ENCODE measurements at regions not wholly inside any gene's neighbourhood (a gene's known extent, or its start where the extent isn't known, plus 50 kb on each side); places are given as distances from the start of the nearest gene placed in this dataset.

DNA sequence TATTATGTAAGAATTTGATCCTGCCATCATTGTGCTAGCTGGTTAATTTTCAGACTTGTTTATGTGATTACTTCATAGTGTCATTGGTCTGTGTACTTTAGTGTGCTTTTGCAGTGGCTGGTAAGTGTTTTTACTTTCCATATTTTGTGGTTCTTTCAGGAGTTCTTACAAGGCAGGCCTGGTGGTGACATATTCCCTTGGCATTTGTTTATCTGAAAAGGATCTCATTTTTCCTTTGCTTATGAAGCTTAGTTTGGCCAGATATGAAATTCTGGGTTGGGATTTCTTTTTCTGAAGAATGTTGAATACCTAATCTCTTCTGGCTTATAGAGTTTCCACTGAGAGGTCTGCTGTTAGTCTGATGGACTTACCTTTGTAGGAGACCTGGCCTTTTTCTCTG is 72.8 kb upstream of the MC4R start:
- H3K27me3 ChIP-seq (ENCODE audit: control insufficient read depth in 1 of 2, insufficient read depth in 2 of 2, low read length in 2 of 2): no peaks in the 10 kb centered on the region
- no peak overlapping the region for H3K27ac ChIP-seq (ENCODE audit: low read depth, low read length)
- no peaks in the 10 kb centered on the region for H3K36me3 ChIP-seq (ENCODE audit: control insufficient read depth in 1 of 2, insufficient read depth in 2 of 2, low read length in 2 of 2)
- H3K4me3 ChIP-seq (ENCODE audit: low read depth in 1 of 2, low read length in 2 of 2): no peak overlapping the region
- no peaks in the 10 kb centered on the region for H3K9me3 ChIP-seq (ENCODE audit: control insufficient read depth in 1 of 2, low read length in 2 of 2)
- H3K4me1 ChIP-seq (ENCODE audit: control insufficient read depth in 1 of 2, insufficient read depth in 2 of 2, low read length in 2 of 2): no peaks in the 10 kb centered on the region
- H3K9ac ChIP-seq (ENCODE audit: low read depth in 1 of 2, low read length in 2 of 2): no peak overlapping the region

DNA sequence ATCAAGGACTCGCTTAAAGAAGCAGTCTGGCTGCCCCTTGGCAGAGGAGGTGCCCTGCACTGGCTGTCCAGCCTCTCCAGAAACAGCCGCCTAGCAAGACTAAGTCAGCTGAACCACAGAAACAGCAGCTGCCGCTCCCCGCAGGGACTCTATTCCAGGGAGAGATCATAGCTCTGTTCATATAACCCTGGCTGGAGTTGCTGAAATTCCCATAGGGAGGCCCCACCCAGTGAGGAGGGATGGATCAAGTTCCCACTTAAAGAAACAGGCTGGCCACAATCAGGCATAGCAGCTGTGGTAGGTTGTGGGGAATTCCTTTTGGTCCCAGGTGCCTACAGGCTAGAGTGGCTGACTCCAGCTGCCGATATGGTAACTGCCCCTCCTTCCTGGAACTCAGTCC is 74.2 kb upstream of the MC4R start:
- Histone ChIP-seq H3K9ac (ENCODE audit: low read depth in 1 of 2, low read length in 2 of 2) (no peak overlapping the region), H3K27ac (ENCODE audit: low read depth, low read length) (no peak overlapping the region), H3K27me3 (ENCODE audit: control insufficient read depth in 1 of 2, insufficient read depth in 2 of 2, low read length in 2 of 2) (no peaks in the 10 kb centered on the region), H3K4me3 (ENCODE audit: low read depth in 1 of 2, low read length in 2 of 2) (no peak overlapping the region), H3K36me3 (ENCODE audit: control insufficient read depth in 1 of 2, insufficient read depth in 2 of 2, low read length in 2 of 2) (no peaks in the 10 kb centered on the region), H3K4me1 (ENCODE audit: control insufficient read depth in 1 of 2, insufficient read depth in 2 of 2, low read length in 2 of 2) (no peaks in the 10 kb centered on the region), H3K9me3 (ENCODE audit: control insufficient read depth in 1 of 2, low read length in 2 of 2) (no peaks in the 10 kb centered on the region)

GRCh38 chr18:60448487-60449267 is 76.1 kb upstream of the MC4R start:
- Histone ChIP-seq H3K4me3 (ENCODE audit: low read depth in 1 of 2, low read length in 2 of 2) (no peak overlapping the region), H3K27me3 (ENCODE audit: control insufficient read depth in 1 of 2, insufficient read depth in 2 of 2, low read length in 2 of 2) (no peaks in the 10 kb centered on the region), H3K4me1 (ENCODE audit: control insufficient read depth in 1 of 2, insufficient read depth in 2 of 2, low read length in 2 of 2) (no peaks in the 10 kb centered on the region), H3K9ac (ENCODE audit: low read depth in 1 of 2, low read length in 2 of 2) (no peak overlapping the region), H3K36me3 (ENCODE audit: control insufficient read depth in 1 of 2, insufficient read depth in 2 of 2, low read length in 2 of 2) (no peaks in the 10 kb centered on the region), H3K27ac (ENCODE audit: low read depth, low read length) (no peak overlapping the region), H3K9me3 (ENCODE audit: control insufficient read depth in 1 of 2, low read length in 2 of 2) (no peaks in the 10 kb centered on the region)

GRCh38 chr18:60452421-60452820 is 79.8 kb upstream of the MC4R start:
- H3K4me1 ChIP-seq (ENCODE audit: control insufficient read depth in 1 of 2, insufficient read depth in 2 of 2, low read length in 2 of 2): no peaks in the 10 kb centered on the region
- no peak overlapping the region for H3K4me3 ChIP-seq (ENCODE audit: low read depth in 1 of 2, low read length in 2 of 2)
- H3K36me3 ChIP-seq (ENCODE audit: control insufficient read depth in 1 of 2, insufficient read depth in 2 of 2, low read length in 2 of 2): no peaks in the 10 kb centered on the region
- no peaks in the 10 kb centered on the region for H3K27me3 ChIP-seq (ENCODE audit: control insufficient read depth in 1 of 2, insufficient read depth in 2 of 2, low read length in 2 of 2)
- peaks cover 0 to 5% of the 10 kb centered on the region in 2 donors for H3K9me3 ChIP-seq (ENCODE audit: control insufficient read depth in 1 of 2, low read length in 2 of 2)
- no peak overlapping the region for H3K27ac ChIP-seq (ENCODE audit: low read depth, low read length)
- H3K9ac ChIP-seq (ENCODE audit: low read depth in 1 of 2, low read length in 2 of 2): no peak overlapping the region

DNA sequence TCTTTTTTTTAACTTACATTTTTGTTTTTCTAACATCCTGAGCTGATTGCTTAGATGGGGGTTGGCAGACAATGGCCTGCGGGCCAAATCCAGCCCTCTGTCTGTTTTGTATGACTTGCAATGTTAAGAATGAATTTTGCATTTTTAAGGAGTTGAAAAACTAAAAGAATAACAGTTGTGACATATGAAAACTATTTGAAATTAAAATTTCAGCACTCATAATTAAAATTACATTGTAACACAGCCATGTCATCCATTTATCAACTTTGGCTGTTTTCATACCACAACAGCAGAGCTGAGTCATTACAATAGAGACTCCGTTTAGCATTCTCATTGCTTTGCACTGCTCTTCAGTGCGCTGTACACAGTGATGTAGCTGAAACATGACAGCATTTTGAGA is 94.1 kb upstream of the MC4R start:
- no peaks in the 10 kb centered on the region for H3K9me3 ChIP-seq (ENCODE audit: control insufficient read depth in 1 of 2, low read length in 2 of 2)
- no peaks in the 10 kb centered on the region for H3K36me3 ChIP-seq (ENCODE audit: control insufficient read depth in 1 of 2, insufficient read depth in 2 of 2, low read length in 2 of 2)
- H3K27ac ChIP-seq (ENCODE audit: low read depth, low read length): no peak overlapping the region
- H3K9ac ChIP-seq (ENCODE audit: low read depth in 1 of 2, low read length in 2 of 2): no peak overlapping the region
- no peaks in the 10 kb centered on the region for H3K27me3 ChIP-seq (ENCODE audit: control insufficient read depth in 1 of 2, insufficient read depth in 2 of 2, low read length in 2 of 2)
- no peaks in the 10 kb centered on the region for H3K4me1 ChIP-seq (ENCODE audit: control insufficient read depth in 1 of 2, insufficient read depth in 2 of 2, low read length in 2 of 2)
- H3K4me3 ChIP-seq (ENCODE audit: low read depth in 1 of 2, low read length in 2 of 2): no peak overlapping the region

GRCh38 chr18:60469387-60470100 is 97.0 kb upstream of the MC4R start:
- no peak overlapping the region for H3K9ac ChIP-seq (ENCODE audit: low read depth in 1 of 2, low read length in 2 of 2)
- H3K27me3 ChIP-seq (ENCODE audit: control insufficient read depth in 1 of 2, insufficient read depth in 2 of 2, low read length in 2 of 2): no peaks in the 10 kb centered on the region
- H3K9me3 ChIP-seq (ENCODE audit: control insufficient read depth in 1 of 2, low read length in 2 of 2): no peaks in the 10 kb centered on the region
- no peak overlapping the region for H3K27ac ChIP-seq (ENCODE audit: low read depth, low read length)
- no peaks in the 10 kb centered on the region for H3K36me3 ChIP-seq (ENCODE audit: control insufficient read depth in 1 of 2, insufficient read depth in 2 of 2, low read length in 2 of 2)
- H3K4me3 ChIP-seq (ENCODE audit: low read depth in 1 of 2, low read length in 2 of 2): no peak overlapping the region
- no peaks in the 10 kb centered on the region for H3K4me1 ChIP-seq (ENCODE audit: control insufficient read depth in 1 of 2, insufficient read depth in 2 of 2, low read length in 2 of 2)

GRCh38 chr18:60471652-60472051 is 99.1 kb upstream of the MC4R start:
- no peaks in the 10 kb centered on the region for H3K36me3 ChIP-seq (ENCODE audit: control insufficient read depth in 1 of 2, insufficient read depth in 2 of 2, low read length in 2 of 2)
- no peak overlapping the region for H3K27ac ChIP-seq (ENCODE audit: low read depth, low read length)
- no peaks in the 10 kb centered on the region for H3K4me1 ChIP-seq (ENCODE audit: control insufficient read depth in 1 of 2, insufficient read depth in 2 of 2, low read length in 2 of 2)
- H3K9ac ChIP-seq (ENCODE audit: low read depth in 1 of 2, low read length in 2 of 2): no peak overlapping the region
- H3K4me3 ChIP-seq (ENCODE audit: low read depth in 1 of 2, low read length in 2 of 2): no peak overlapping the region
- H3K9me3 ChIP-seq (ENCODE audit: control insufficient read depth in 1 of 2, low read length in 2 of 2): no peaks in the 10 kb centered on the region
- no peaks in the 10 kb centered on the region for H3K27me3 ChIP-seq (ENCODE audit: control insufficient read depth in 1 of 2, insufficient read depth in 2 of 2, low read length in 2 of 2)

- Histone ChIP-seq H3K9me3 (ENCODE audit: control insufficient read depth in 1 of 2, low read length in 2 of 2) (no peaks in the 10 kb centered on the region), H3K4me3 (ENCODE audit: low read depth in 1 of 2, low read length in 2 of 2) (no peak overlapping the region), H3K36me3 (ENCODE audit: control insufficient read depth in 1 of 2, insufficient read depth in 2 of 2, low read length in 2 of 2) (no peaks in the 10 kb centered on the region), H3K9ac (ENCODE audit: low read depth in 1 of 2, low read length in 2 of 2) (no peak overlapping the region), H3K27ac (ENCODE audit: low read depth, low read length) (no peak overlapping the region), H3K4me1 (ENCODE audit: control insufficient read depth in 1 of 2, insufficient read depth in 2 of 2, low read length in 2 of 2) (no peaks in the 10 kb centered on the region), H3K27me3 (ENCODE audit: control insufficient read depth in 1 of 2, insufficient read depth in 2 of 2, low read length in 2 of 2) (no peaks in the 10 kb centered on the region)
These were observed 112.6 kb upstream of the MC4R start for GRCh38 chr18:60485201-60485600.

DNA sequence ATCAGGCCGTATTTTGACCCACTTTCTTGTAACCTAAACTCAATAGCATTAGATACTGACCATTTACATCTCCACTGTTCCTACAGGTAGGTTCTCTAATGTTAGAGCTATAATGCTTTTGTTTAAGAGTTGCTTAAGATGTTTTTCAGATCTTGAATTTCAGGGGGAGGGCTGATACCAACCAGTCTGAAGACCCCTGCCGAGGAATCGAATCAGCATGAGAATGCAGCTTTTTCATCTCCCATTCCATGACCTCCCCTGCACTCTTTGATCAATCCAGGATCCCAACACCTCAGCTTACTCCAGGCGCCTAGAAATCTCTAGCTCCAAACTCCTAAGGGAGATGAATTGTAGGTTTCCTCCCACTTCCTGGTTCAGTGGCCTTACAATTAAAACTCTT is 120.5 kb upstream of the MC4R start:
- H3K9me3 ChIP-seq (ENCODE audit: control insufficient read depth in 1 of 2, low read length in 2 of 2): no peaks in the 10 kb centered on the region
- no peaks in the 10 kb centered on the region for H3K27me3 ChIP-seq (ENCODE audit: control insufficient read depth in 1 of 2, insufficient read depth in 2 of 2, low read length in 2 of 2)
- no peak overlapping the region for H3K4me3 ChIP-seq (ENCODE audit: low read depth in 1 of 2, low read length in 2 of 2)
- H3K4me1 ChIP-seq (ENCODE audit: control insufficient read depth in 1 of 2, insufficient read depth in 2 of 2, low read length in 2 of 2): no peaks in the 10 kb centered on the region
- H3K36me3 ChIP-seq (ENCODE audit: control insufficient read depth in 1 of 2, insufficient read depth in 2 of 2, low read length in 2 of 2): no peaks in the 10 kb centered on the region
- H3K9ac ChIP-seq (ENCODE audit: low read depth in 1 of 2, low read length in 2 of 2): no peak overlapping the region
- no peak overlapping the region for H3K27ac ChIP-seq (ENCODE audit: low read depth, low read length)

- Histone ChIP-seq H3K9me3 (ENCODE audit: control insufficient read depth in 1 of 2, low read length in 2 of 2) (no peaks in the 10 kb centered on the region), H3K4me1 (ENCODE audit: control insufficient read depth in 1 of 2, insufficient read depth in 2 of 2, low read length in 2 of 2) (no peaks in the 10 kb centered on the region), H3K9ac (ENCODE audit: low read depth in 1 of 2, low read length in 2 of 2) (no peak overlapping the region), H3K27me3 (ENCODE audit: control insufficient read depth in 1 of 2, insufficient read depth in 2 of 2, low read length in 2 of 2) (no peaks in the 10 kb centered on the region), H3K4me3 (ENCODE audit: low read depth in 1 of 2, low read length in 2 of 2) (no peak overlapping the region), H3K27ac (ENCODE audit: low read depth, low read length) (no peak overlapping the region), H3K36me3 (ENCODE audit: control insufficient read depth in 1 of 2, insufficient read depth in 2 of 2, low read length in 2 of 2) (no peaks in the 10 kb centered on the region)
These were observed 127.1 kb upstream of the MC4R start for GRCh38 chr18:60499675-60500074.
